Loucy (cell line): ENCODE measurements at regions not wholly inside any gene's neighbourhood (a gene's known extent, or its start where the extent isn't known, plus 50 kb on each side); places are given as distances from the start of the nearest gene placed in this dataset.

Source experiments
- H2AFZ ChIP-seq: fragments of 200-600 bp; sonication (generic); 2 replicates; pipeline ENCODE4 v1.6.0; 2016; ENCODE audit warnings: antibody characterized with exemption, mild to moderate bottlenecking, low read length, moderate library complexity
- H3F3A ChIP-seq: fragments of 200-600 bp; 2 replicates; pipeline ENCODE4 v1.6.0; 2016; ENCODE audit warnings: antibody characterized with exemption, low read depth, mild to moderate bottlenecking
- H3K27me3 ChIP-seq: fragments of 200-600 bp; sonication (generic); 2 replicates; pipeline ENCODE4 v1.6.1; 2014; ENCODE audit warnings: low read length, mild to moderate bottlenecking; ENCODE audit not compliant: insufficient read depth, poor library complexity, severe bottlenecking
- H3K36me3 ChIP-seq: fragments of 200-600 bp; sonication (generic); 2 replicates; pipeline ENCODE4 v1.6.1; 2016; ENCODE audit warnings: low read length; ENCODE audit not compliant: insufficient read depth
- H3K4me1 ChIP-seq: fragments of 200-600 bp; sonication (generic); 2 replicates; pipeline ENCODE4 v1.5.1; 2014; ENCODE audit warnings: low read length, mild to moderate bottlenecking; ENCODE audit not compliant: insufficient read depth, poor library complexity, severe bottlenecking
- H3K4me2 ChIP-seq: fragments of 200-600 bp; sonication (generic); 2 replicates; pipeline ENCODE4 v1.6.0; 2014; ENCODE audit warnings: antibody characterized with exemption, low read length, low read depth, mild to moderate bottlenecking; ENCODE audit not compliant: poor library complexity, severe bottlenecking
- H3K4me3 ChIP-seq: fragments of 200-600 bp; sonication (generic); 2 replicates; pipeline ENCODE4 v1.5.1; 2014; ENCODE audit warnings: low read length, mild to moderate bottlenecking, mixed read lengths; ENCODE audit not compliant: poor library complexity, severe bottlenecking
- H3K79me2 ChIP-seq: fragments of 200-600 bp; sonication (generic); 2 replicates; pipeline ENCODE4 v1.6.1; 2014; ENCODE audit warnings: low read length; ENCODE audit not compliant: insufficient read depth
- H3K9ac ChIP-seq: fragments of 200-600 bp; sonication (generic); 2 replicates; pipeline ENCODE4 v1.6.0; 2014; ENCODE audit warnings: mild to moderate bottlenecking, low read depth, low read length, moderate library complexity; ENCODE audit not compliant: poor library complexity, severe bottlenecking
- H3K9me2 ChIP-seq: fragments of 200-600 bp; sonication (generic); replicated peaks from 2 replicates; pipeline ENCODE4 v1.6.1; 2016; ENCODE audit warnings: low read depth, low read length, mixed read lengths
- H3K9me3 ChIP-seq: fragments of 200-600 bp; sonication (generic); 2 replicates; pipeline ENCODE4 v1.6.1; 2014; ENCODE audit warnings: mild to moderate bottlenecking, antibody characterized with exemption, low read length, low read depth; ENCODE audit not compliant: insufficient read depth
- H4K20me1 ChIP-seq: fragments of 200-600 bp; sonication (generic); 2 replicates; pipeline ENCODE4 v1.6.0; 2014; ENCODE audit warnings: antibody characterized with exemption, low read length, mild to moderate bottlenecking; ENCODE audit not compliant: insufficient read depth, poor library complexity, severe bottlenecking
- EZH2phosphoT487 ChIP-seq: fragments of 200-600 bp; IDR thresholded peaks from 2 replicates; pipeline ENCODE4 v1.6.1; 2018; ENCODE audit warnings: antibody characterized with exemption, mild to moderate bottlenecking, moderate library complexity, borderline replicate concordance
- TF ChIP-seq, protein P1 (sequence below): fragments of 200-600 bp; sonication (generic); conservative IDR thresholded peaks from 2 replicates; pipeline ENCODE4 v1.5.1; 2014; ENCODE audit warnings: mild to moderate bottlenecking, antibody characterized with exemption, low read length

DNA sequence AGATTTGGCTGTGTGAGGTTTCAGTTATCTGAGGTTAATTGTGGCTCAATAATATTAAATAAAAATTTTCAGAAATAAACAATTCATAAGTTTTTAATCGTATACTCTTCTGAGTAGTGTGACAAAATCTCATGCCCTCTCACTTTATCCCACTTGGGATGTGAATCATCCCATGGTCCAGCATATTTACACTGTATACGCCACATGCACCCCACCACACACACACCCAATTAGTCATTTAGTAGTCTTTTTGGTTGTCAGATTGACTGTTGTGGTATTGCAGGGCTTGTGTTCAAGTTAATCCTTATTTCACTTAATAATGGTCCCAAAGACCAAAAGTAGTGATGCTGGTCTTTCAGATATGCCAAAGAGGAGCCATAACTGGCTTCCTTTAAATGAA, 66.4 kb upstream of the PCDH9 start:
- Histone ChIP-seq H3K4me3 (no peak overlapping the region), H3K27me3 (no peaks in the 10 kb centered on the region), H3K4me2 (no peak overlapping the region), H3K9ac (no peak overlapping the region), H3K79me2 (no peaks in the 10 kb centered on the region), H3K9me3 (peaks cover 5% of the 10 kb centered on the region; the same call in 1 of the 2 replicates), H3K9me2 (no peaks in the 10 kb centered on the region), H3F3A (no peaks in the 10 kb centered on the region), H2AFZ (no peak overlapping the region), H3K4me1 (peaks cover 38% of the 10 kb centered on the region), H3K36me3 (no peaks in the 10 kb centered on the region), H4K20me1 (no peaks in the 10 kb centered on the region)
- no peak for TF ChIP-seq EZH2phosphoT487
- TF ChIP-seq, protein P1, sequence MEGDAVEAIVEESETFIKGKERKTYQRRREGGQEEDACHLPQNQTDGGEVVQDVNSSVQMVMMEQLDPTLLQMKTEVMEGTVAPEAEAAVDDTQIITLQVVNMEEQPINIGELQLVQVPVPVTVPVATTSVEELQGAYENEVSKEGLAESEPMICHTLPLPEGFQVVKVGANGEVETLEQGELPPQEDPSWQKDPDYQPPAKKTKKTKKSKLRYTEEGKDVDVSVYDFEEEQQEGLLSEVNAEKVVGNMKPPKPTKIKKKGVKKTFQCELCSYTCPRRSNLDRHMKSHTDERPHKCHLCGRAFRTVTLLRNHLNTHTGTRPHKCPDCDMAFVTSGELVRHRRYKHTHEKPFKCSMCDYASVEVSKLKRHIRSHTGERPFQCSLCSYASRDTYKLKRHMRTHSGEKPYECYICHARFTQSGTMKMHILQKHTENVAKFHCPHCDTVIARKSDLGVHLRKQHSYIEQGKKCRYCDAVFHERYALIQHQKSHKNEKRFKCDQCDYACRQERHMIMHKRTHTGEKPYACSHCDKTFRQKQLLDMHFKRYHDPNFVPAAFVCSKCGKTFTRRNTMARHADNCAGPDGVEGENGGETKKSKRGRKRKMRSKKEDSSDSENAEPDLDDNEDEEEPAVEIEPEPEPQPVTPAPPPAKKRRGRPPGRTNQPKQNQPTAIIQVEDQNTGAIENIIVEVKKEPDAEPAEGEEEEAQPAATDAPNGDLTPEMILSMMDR, result no peak

DNA sequence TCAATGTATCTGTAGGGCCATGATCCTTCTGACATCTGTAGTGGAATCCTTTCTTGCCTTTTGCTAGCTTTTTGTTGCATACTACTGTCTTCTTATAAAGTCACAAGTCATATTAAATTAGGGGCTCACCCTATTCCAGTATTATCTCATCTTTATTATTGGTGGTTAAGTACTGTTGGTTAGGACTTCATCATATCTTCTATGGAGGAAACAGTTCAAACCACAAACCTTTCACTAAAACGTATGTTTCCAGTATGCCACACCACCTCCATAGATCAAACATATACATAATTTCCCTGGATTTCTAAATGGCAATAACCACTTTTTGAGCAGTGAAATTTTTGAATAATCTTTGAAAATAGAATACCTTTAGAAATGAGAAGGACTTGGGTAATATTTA, 62.8 kb upstream of the PCDH9 start:
- Histone ChIP-seq H3F3A (no peaks in the 10 kb centered on the region), H3K36me3 (no peaks in the 10 kb centered on the region), H3K27me3 (no peaks in the 10 kb centered on the region), H3K9me2 (no peaks in the 10 kb centered on the region), H3K9ac (peak overlapping the region; percentile 28), H3K79me2 (no peaks in the 10 kb centered on the region), H3K9me3 (peaks cover 5% of the 10 kb centered on the region; the same call in 1 of the 2 replicates), H3K4me3 (peak overlapping the region; percentile 52), H3K4me1 (peaks cover 23% of the 10 kb centered on the region), H4K20me1 (no peaks in the 10 kb centered on the region), H3K4me2 (peak overlapping the region; percentile 68), H2AFZ (no peak overlapping the region)
- TF ChIP-seq, protein P1, result no peak
- TF ChIP-seq EZH2phosphoT487, result no peak

DNA sequence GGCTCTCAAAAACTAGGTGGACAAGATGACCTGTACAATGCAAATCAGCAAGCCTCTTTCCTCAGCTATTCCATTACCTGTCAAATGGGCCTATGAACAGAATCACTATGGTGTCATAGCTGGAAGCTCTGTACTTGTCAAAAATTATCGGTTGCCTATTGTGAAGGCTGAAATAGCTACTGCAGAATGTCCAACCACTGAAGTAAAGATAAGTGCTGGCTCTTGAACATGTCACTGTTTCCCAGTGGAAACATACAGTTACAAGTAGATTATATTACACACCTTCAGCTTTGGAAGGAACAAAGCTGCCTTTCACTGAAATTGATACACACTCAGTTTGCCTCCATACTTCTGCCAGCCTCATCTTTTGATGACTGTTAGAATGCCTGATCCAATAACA, 55.5 kb upstream of the PCDH9 start:
- H3K4me2 ChIP-seq, result no peak overlapping the region
- no peak overlapping the region for H3K4me3 ChIP-seq
- no peaks in the 10 kb centered on the region for H4K20me1 ChIP-seq
- no peaks in the 10 kb centered on the region for H3K9me3 ChIP-seq
- no peak overlapping the region for H3K9ac ChIP-seq
- no peaks in the 10 kb centered on the region for H3K4me1 ChIP-seq
- no peak overlapping the region for H2AFZ ChIP-seq
- H3F3A ChIP-seq, result no peaks in the 10 kb centered on the region
- H3K79me2 ChIP-seq, result no peaks in the 10 kb centered on the region
- TF ChIP-seq, protein P1, result no peak
- no peak for TF ChIP-seq EZH2phosphoT487
- no peaks in the 10 kb centered on the region for H3K36me3 ChIP-seq
- no peaks in the 10 kb centered on the region for H3K9me2 ChIP-seq
- H3K27me3 ChIP-seq, result no peaks in the 10 kb centered on the region
